GM10248 (cell line): ENCODE measurements at regions not wholly inside any gene's neighbourhood (a gene's known extent, or its start where the extent isn't known, plus 50 kb on each side); places are given as distances from the start of the nearest gene placed in this dataset.
A peak's percentile ranks its signal among the peaks of the same experiment; 100 is the strongest.

Experiments
- CTCF ChIA-PET: fragments of 300-600 bp; sonication (Branson Sonifier 250); formaldehyde crosslinking; extraction: SDS; loops from one replicate; lab custom pipeline; 2021; ENCODE audit warnings: antibody characterized with exemption; lab: Yijun Ruan, JAX
- POLR2A ChIA-PET: fragments of 350-650 bp; sonication (Branson Sonifier 250); formaldehyde crosslinking; extraction: SDS; loops from one replicate; lab custom pipeline; 2020; ENCODE audit warnings: antibody characterized with exemption; lab: Yijun Ruan, JAX
- DNase-seq: peaks from one replicate; pipeline ENCODE4 v3.0.0; 2012; ENCODE audit errors: extremely low spot score
- TF ChIP-seq, protein P1 (sequence below): IDR thresholded peaks from 2 replicates; pipeline ENCODE4 v1.5.1; 2012; ENCODE audit warnings: mild to moderate bottlenecking, low read depth; ENCODE audit errors: extremely low read depth, missing control alignments, control extremely low read depth

DNA sequence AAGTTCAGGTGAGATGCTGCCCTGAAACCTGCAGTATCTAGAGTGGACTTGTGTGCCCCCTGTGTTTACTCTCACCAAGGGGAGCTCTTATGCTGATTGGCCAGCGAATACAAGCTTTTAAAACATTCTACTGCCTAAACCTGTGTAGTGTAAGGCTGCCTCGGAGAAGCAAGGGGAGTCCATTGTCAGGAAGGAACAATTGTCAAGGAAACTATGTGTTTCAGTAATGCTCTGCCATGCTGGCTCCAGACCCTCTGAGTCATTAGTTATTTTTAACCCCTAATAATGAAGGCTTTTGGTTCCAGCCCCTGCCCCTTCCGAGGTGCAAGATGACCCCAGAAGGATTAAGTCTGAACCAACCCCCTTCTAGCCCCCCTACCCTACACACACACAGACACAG lies 66.1 kb upstream of the CHMP2B start:
- CTCF ChIA-PET, result no interaction called here
- DNase-seq, result no peak
- POLR2A ChIA-PET, result no interaction called here
- TF ChIP-seq, protein P1, sequence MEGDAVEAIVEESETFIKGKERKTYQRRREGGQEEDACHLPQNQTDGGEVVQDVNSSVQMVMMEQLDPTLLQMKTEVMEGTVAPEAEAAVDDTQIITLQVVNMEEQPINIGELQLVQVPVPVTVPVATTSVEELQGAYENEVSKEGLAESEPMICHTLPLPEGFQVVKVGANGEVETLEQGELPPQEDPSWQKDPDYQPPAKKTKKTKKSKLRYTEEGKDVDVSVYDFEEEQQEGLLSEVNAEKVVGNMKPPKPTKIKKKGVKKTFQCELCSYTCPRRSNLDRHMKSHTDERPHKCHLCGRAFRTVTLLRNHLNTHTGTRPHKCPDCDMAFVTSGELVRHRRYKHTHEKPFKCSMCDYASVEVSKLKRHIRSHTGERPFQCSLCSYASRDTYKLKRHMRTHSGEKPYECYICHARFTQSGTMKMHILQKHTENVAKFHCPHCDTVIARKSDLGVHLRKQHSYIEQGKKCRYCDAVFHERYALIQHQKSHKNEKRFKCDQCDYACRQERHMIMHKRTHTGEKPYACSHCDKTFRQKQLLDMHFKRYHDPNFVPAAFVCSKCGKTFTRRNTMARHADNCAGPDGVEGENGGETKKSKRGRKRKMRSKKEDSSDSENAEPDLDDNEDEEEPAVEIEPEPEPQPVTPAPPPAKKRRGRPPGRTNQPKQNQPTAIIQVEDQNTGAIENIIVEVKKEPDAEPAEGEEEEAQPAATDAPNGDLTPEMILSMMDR, result no peak

DNA sequence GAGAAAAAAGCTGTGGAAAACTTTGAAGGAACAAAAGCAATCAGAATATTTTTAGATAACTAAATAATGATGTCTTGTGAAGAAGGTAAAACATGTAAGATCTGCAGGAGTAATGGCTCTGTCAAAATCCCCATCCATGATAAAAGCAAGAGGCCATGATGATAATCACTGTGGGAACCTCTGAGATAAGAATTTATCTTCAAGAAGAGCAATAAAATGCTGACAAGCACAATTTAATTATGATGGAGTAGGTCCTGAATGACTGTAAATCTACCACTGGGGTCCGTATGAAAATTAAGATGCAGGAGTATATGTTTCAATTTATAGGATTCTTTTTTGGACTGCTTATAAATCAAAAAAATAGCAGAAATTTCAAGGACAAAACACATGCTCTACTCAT lies 68.3 kb upstream of the CHMP2B start:
- TF ChIP-seq, protein P1, result no peak
- no peak for DNase-seq
- CTCF ChIA-PET, result no interaction called here
- POLR2A ChIA-PET, result no interaction called here

DNA sequence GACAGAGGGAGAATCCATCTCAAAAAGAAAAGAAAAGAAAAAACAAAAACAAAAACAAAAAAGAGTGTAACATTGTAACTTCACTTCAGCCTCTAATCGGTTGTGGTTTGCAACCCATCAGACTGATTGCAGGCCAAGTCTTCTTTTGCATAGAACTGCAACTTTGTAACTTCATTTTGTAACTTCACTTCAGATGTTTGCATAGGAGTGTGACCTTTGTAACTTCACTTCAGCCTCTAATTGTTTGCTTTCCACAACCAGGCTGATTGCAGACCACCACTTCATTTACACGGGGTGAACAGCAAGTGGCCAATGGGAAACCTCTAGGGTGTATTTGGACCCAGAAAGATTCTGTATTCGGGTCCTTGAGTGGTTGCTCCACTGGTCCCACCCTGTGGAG lies 79.1 kb upstream of the CHMP2B start:
- no peak for DNase-seq
- POLR2A ChIA-PET, result no interaction called here
- CTCF ChIA-PET, result no interaction called here
- TF ChIP-seq, protein P1, result no peak

DNA sequence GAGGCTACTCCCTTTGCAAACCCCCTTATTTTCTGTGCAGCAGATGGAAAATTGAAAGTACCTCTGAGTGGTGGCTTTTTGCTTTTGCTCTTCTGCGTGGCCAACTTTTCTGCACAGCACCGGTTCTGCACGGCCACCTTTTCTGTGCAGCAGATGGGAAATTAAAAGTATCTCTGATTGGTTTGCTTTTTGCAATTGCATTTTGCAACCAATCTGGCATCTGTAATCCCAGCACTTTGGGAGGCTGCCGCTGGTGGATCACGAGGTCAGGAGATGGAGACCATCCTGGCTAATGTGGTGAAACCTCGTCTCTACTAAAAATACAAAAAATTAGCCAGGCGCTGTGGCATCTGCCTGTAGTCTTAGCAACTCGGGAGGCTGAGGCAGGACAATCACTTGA lies 79.5 kb upstream of the CHMP2B start:
- DNase-seq, result no peak
- POLR2A ChIA-PET, result no interaction called here
- TF ChIP-seq, protein P1, result no peak
- CTCF ChIA-PET, result no interaction called here

DNA sequence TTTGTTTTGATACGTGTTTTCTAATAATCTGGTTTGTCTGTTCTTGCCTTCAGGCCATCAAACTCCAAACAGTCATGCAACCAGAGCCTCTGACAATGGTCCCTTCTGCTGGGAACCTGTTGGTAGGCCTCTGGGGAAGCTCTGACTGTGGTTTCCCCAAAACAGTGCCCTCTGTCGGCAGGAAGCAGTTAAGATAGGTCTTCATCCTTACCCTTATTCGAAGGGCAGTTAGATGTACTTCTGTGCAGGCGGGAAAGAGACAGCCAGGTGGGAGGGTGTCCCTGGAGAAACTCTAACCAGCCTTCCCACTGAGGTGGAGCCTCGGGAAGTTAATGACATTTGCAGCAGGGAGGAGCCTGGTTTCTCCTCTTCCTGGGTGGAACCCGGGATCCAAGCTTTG lies 81.6 kb upstream of the CHMP2B start:
- CTCF ChIA-PET, result interaction anchor here (0.6 to 1.3 kb wide), 5 partner anchors 21 to 45 kb away, joined by 3 read pairs; no protein-coding TSS in a partner anchor
- POLR2A ChIA-PET, result no interaction called here
- peak; percentile 9 for DNase-seq
- TF ChIP-seq, protein P1, result peak; percentile 28

DNA sequence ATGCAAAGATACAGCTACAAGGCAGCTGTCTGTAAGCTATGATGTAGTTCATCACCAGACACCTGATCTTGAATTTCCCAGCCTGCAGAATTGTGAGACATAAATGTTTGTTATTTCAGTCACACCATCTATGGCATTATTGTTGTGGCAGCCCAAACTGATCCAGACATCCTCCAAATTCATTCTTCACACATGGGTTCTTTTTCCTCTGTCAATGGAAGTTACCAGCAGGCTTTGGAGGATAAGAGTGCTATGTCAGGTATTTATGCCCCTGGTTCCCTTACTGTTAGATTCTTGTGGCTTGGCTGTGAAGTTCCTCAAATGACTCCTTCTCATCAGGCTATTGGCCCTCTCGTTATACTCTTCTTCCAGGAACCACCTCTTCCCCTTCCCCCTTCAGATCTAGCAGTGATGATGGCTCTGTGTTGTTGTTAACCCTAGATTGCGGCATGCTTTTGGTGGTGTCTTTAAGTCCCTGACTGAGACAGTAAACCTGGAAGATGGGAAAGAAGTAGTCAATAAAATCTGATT lies 91.0 kb upstream of the CHMP2B start:
- ChIA-PET CTCF (no interaction called here), POLR2A (no interaction called here)
- DNase-seq, result no peak
- TF ChIP-seq, protein P1, result no peak
